GM12864 (cell line): ENCODE measurements at regions not wholly inside any gene's neighbourhood (a gene's known extent, or its start where the extent isn't known, plus 50 kb on each side); places are given as distances from the start of the nearest gene placed in this dataset.

Experiments
- DNase-seq: peaks from one replicate; pipeline ENCODE4 v3.0.0-alpha.2; 2011; ENCODE audit warnings: low read depth
- H3K4me3 ChIP-seq: 2 replicates; pipeline ENCODE4 v1.5.1; 2011; ENCODE audit warnings: mild to moderate bottlenecking, low read depth, low read length, control low read depth
- TF ChIP-seq, protein P1 (sequence below): IDR thresholded peaks from 2 replicates; pipeline ENCODE4 v1.5.1; 2011; ENCODE audit warnings: low read depth, mild to moderate bottlenecking, moderate library complexity, low read length, control low read depth, inconsistent platforms; ENCODE audit errors: missing control alignments

DNA sequence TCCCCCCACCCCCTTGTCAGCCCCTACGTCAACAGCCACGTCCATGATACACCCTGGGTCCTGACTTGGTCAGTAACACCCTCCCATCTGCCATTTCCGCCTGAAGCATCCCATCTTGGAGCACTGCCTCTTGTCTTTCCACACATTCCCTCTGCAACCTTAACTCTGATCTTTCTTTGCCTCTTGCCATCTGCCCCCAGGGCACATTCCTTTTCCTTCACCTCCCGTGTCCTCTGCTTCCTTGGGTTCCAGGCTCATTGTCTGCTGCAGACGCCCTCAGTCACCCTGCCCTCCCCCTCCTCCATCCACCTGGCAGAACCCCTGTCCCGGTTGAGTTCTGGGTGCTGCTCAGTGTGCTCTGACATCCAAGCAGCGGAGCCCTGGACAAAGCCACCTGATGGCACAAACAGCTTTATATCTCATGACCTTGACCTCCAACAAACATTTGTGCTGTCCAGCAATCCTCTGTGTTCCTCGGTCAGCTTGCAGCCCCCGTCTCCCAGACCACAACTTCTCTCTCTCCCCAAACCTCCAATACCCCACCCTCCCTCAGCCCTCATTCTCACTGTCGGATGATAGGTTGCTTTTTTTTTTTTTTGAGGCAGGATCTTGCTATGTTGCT, 97.7 kb upstream of the IER5L start:
- no peak overlapping the region for H3K4me3 ChIP-seq
- TF ChIP-seq, protein P1, sequence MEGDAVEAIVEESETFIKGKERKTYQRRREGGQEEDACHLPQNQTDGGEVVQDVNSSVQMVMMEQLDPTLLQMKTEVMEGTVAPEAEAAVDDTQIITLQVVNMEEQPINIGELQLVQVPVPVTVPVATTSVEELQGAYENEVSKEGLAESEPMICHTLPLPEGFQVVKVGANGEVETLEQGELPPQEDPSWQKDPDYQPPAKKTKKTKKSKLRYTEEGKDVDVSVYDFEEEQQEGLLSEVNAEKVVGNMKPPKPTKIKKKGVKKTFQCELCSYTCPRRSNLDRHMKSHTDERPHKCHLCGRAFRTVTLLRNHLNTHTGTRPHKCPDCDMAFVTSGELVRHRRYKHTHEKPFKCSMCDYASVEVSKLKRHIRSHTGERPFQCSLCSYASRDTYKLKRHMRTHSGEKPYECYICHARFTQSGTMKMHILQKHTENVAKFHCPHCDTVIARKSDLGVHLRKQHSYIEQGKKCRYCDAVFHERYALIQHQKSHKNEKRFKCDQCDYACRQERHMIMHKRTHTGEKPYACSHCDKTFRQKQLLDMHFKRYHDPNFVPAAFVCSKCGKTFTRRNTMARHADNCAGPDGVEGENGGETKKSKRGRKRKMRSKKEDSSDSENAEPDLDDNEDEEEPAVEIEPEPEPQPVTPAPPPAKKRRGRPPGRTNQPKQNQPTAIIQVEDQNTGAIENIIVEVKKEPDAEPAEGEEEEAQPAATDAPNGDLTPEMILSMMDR = no peak
- DNase-seq = no peak

DNA sequence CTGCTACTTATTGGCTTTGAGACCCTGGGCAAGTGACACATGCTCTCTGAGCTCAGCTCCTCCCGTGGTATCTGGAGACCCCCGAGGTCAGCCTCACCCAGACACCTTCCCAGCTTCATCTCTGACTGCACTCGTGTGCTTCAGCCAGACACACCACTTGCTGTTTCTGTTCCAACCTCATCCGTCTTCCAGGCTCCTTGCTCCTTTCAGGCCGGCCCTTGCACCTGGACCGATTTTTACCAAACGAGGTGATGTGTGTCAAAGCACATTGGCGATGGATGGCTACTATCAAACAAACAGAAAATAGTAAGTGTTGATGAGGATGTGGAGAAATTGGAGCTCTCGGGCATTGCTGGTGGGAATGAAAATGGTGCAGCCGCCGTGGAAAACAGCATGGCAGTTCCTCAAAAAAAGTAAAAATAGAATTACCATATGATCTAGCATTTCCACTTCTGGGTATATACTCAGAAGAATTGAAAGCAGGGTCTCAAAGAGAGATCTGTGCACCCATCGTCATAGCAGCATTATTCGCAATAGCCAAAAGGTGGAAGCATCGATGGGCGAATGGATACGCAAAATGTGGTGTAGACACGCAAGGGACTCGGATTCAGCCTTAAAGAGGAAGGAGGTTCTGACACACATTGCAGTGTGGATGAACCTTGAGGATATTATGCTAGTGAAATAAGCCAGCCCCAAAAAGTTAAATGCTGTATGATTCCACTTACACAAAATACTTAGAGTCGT, 96.1 kb upstream of the IER5L start:
- no peak overlapping the region for H3K4me3 ChIP-seq
- DNase-seq = no peak
- TF ChIP-seq, protein P1 = no peak

DNA sequence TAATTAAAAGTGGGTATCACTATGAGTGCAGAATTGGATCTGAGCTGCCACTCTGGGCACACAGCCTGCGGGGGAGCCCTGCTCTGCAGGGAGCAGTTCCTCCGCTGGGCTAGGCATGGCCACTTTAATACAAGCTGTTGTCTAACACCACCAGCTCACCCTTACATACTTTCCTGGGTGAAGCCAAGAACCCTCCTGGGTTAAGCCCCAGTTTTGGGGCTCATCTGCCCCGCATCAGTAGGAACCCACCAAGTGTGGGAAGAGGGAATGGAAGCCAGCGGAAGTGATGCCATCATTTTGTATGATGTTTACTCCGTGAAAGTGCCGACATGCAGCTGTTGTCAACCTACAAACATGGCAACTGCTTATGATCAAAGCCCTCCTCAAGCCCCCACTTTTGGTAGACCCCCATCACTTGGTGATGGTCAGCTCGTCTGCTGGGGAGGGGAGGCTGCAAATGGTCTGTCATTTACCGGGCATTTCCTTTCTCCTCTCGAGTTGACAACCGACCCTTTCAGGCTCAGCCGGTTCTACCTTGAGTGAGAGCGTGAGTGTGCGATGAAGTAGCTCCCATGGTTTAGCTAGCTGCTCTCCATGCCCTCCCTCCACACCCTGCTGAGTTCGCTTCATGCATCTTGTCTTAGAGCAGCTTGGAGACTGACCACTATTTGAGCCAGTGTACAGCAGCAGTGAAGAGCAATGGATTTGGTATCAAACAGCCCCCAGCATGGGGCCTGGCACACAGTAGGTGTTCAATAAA, 95.3 kb upstream of the IER5L start:
- no peak for DNase-seq
- no peak overlapping the region for H3K4me3 ChIP-seq
- TF ChIP-seq, protein P1 = no peak

DNA sequence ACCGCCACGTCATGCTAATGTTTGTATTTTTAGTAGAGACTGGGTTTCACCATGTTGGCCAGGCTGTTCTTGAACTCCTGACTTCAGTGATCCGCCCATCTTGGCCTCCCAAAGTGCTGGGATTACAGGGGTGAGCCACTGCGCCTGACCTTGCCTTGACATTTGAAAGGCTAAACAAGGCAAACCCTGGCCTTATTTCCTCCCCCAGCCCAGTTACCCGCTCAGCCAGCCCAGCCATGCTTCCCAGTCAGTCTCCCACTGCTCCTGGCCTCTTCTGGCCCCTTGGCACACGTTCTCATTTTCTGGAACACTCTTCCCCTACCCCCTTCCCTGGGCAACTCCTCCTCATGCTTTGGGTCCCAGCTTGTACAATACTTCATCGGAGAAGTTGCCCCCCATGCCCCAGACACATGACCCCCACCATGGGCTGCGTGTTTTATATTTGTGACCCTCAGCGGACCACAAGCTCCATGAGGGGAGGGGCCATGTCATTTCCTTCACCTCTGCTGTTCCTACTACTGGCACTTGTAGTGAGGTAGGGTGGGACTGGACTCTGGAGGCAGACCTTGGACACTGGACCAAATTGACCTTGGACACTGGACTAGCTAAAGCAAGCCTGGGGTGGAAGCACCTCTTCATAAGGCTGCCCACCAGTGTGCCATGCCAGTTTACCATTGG, 94.4 kb upstream of the IER5L start:
- TF ChIP-seq, protein P1 = no peak
- no peak overlapping the region for H3K4me3 ChIP-seq
- no peak for DNase-seq

DNA sequence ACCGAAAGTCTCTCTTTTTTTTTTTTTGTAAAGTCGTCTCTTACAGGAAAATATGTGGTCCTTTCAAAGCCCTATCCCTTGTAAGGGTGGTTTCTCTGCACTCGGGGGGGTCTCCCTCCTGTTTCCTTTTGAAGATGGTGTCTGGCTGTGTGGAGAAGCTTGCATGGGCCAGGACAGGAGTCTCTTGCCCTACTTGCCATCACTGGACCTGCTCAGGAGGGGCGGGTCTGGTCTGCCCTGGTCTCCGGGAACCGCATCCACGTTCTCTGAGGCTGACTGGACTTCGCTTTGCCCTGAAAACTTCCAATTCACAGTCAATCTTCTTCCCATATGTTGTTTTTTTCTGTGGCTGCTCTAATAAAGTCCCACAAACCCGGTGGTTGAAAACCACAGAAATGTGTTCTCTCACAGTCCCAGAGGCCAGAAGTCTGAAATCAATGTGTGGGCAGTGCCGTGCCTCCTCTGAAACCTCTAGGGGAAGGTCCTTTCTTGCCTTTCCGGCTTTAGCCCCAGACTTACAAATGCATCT, 92.9 kb upstream of the IER5L start:
- TF ChIP-seq, protein P1 = no peak
- peak; percentile 76 for DNase-seq
- peak overlapping the region; percentile 0; the same call in 1 of the 2 replicates for H3K4me3 ChIP-seq

DNA sequence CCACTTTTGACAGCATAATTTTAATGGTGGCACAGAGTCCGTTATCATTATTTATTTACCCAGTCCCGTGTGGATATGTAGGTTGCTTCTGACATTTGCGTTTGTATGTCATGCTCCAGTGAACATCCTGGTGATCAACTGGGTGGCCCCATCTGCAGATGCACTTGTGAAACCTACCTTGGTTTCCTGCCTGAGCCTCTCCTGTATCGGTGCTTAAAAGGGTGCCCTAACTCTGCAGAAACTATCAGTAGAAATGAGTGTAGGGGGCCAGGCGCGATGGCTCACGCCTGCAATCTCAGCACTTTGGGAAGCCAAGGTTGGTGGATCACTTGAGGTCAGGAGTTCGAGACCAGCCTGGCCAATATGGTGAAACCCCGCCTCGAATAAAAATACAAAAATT, 92.1 kb upstream of the IER5L start:
- TF ChIP-seq, protein P1 = no peak
- DNase-seq = peak; percentile 95
- H3K4me3 ChIP-seq = no peak overlapping the region; the same call in 1 of the 2 replicates
